HEK293T (cell line): ENCODE measurements at regions not wholly inside any gene's neighbourhood (a gene's known extent, or its start where the extent isn't known, plus 50 kb on each side); places are given as distances from the start of the nearest gene placed in this dataset.

Source experiments
- BHLHE40 ChIP-seq: fragments of 450-650 bp; IDR thresholded peaks from 2 replicates; pipeline ENCODE4 v1.6.1; 2016; ENCODE audit warnings: mild to moderate bottlenecking, moderate library complexity, borderline replicate concordance
- CTBP1 ChIP-seq: fragments of 450-650 bp; IDR thresholded peaks from 2 replicates; pipeline ENCODE4 v1.6.1; 2016; ENCODE audit warnings: borderline replicate concordance
- ELF4 ChIP-seq: fragments of 450-650 bp; IDR thresholded peaks from 2 replicates; pipeline ENCODE4 v1.6.1; 2017; ENCODE audit warnings: antibody characterized with exemption
- FOXA1 ChIP-seq: fragments of 450-650 bp; IDR thresholded peaks from 2 replicates; pipeline ENCODE4 v1.6.1; 2016; ENCODE audit warnings: mild to moderate bottlenecking
- FOXM1 ChIP-seq: fragments of 450-650 bp; IDR thresholded peaks from 2 replicates; pipeline ENCODE4 v1.6.1; 2017; ENCODE audit warnings: mild to moderate bottlenecking, borderline replicate concordance
- HDGF ChIP-seq: fragments of 450-650 bp; IDR thresholded peaks from 2 replicates; pipeline ENCODE4 v1.6.1; 2017; ENCODE audit warnings: antibody characterized with exemption, borderline replicate concordance
- L3MBTL2 ChIP-seq: fragments of 450-650 bp; conservative IDR thresholded peaks from 2 replicates; pipeline ENCODE4 v1.6.1; 2016; ENCODE audit warnings: mild to moderate bottlenecking
- LEF1 ChIP-seq: fragments of 450-650 bp; IDR thresholded peaks from 2 replicates; pipeline ENCODE4 v1.6.1; 2017; ENCODE audit warnings: mild to moderate bottlenecking, borderline replicate concordance
- NFRKB ChIP-seq: fragments of 450-650 bp; IDR thresholded peaks from 2 replicates; pipeline ENCODE4 v1.6.1; 2016; ENCODE audit warnings: mild to moderate bottlenecking, moderate library complexity
- PKNOX1 ChIP-seq: fragments of 450-650 bp; IDR thresholded peaks from 2 replicates; pipeline ENCODE4 v1.6.1; 2016
- SP1 ChIP-seq: fragments of 450-650 bp; IDR thresholded peaks from 2 replicates; pipeline ENCODE4 v1.6.1; 2017
- SUZ12 ChIP-seq: fragments of 450-650 bp; IDR thresholded peaks from 2 replicates; pipeline ENCODE4 v1.6.1; 2016; ENCODE audit warnings: mild to moderate bottlenecking
- TARDBP ChIP-seq: fragments of 450-650 bp; IDR thresholded peaks from 2 replicates; pipeline ENCODE4 v1.6.1; 2016

- no peak for TF ChIP-seq TARDBP
- TF ChIP-seq HDGF: no peak
- no peak for TF ChIP-seq SUZ12
- no peak for TF ChIP-seq LEF1
- no peak for TF ChIP-seq PKNOX1
- TF ChIP-seq FOXM1: no peak
- no peak for TF ChIP-seq BHLHE40
- no peak for TF ChIP-seq SP1
- TF ChIP-seq L3MBTL2: no peak
- TF ChIP-seq NFRKB: no peak
- no peak for TF ChIP-seq ELF4
- TF ChIP-seq FOXA1: no peak
- TF ChIP-seq CTBP1: no peak
Observed at GRCh38 chr1:121595089-121595488, 410.3 kb downstream of the SRGAP2C start.
